Cerebellar nuclear complex (tissue), 1 donor: ENCODE measurements at regions not wholly inside any gene's neighbourhood (a gene's known extent, or its start where the extent isn't known, plus 50 kb on each side); places are given as distances from the start of the nearest gene placed in this dataset.

Experiments used
- DNase-seq, 2 experiments: peaks; one replicate each; lab custom pipeline; 2025; lab: John Stamatoyannopoulos, UW

DNA sequence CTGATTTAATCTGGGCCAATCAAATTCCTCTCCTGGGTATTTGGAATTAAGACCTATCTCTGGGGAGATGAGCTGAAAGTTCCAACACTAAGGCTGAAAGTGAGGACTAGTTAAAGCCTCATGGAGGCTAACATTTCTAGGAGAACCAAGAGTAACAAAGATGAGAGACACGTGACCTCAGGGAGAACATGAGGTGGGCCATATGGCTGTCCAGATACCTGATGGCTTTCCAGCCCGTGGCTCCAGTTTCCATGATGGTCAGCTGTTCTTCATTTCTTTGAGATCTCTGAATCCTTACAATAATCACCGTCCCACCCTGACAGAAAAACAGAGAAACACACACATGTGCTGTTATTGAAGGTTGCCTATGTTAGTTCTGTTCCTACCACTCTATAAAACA, 66.1 kb downstream of the LEPR start:
- no peak for DNase-seq

- DNase-seq, result no peak
These were observed 69.0 kb downstream of the LEPR start for GRCh38 chr1:65489481-65489880.

DNA sequence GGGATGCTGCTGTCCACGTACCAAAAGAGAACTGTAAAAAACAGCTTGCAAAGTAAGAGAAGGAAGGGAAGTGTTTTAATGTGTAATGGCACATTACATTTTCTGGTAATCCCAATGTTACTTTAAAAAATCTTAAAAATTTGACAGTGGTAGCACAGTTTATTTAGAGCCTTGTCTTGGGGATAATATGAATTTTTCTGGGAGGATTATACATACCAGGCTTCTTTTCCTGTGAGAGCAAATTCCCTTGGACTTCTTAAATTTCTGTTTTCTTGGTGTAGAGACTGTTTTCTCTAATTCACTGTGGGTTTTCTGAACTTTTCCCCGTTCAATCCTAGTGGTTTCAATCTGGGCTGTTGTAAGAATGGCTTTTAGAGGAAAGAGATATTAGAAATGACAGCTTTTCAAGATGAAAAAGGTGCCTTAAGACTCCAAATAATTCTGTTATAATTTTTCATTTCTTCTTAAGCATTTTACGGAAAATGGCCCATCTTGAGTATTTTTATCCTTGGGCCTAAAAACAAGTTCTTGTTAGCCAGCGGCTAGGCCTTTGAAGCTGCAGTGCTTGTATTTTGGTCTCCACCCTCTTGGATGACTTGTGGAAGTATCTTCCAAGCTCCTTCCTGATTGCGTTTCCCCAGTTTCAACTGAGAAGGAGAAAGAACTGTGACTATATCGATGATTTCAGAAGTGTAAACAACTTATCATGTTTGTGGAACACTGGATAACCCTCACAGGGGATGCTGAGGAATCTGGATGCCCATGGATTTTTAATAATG, 70.0 kb downstream of the LEPR start:
- no peak for DNase-seq

- no peak for DNase-seq
These were observed 71.0 kb downstream of the LEPR start for GRCh38 chr1:65491472-65491871.

GRCh38 chr1:65493802-65494201, 73.3 kb downstream of the LEPR start:
- DNase-seq, result no peak

- DNase-seq, result no peak
These were observed 74.2 kb downstream of the LEPR start for GRCh38 chr1:65494671-65495070.

- no peak for DNase-seq
These were observed 74.7 kb downstream of the LEPR start for GRCh38 chr1:65495137-65495536.

GRCh38 chr1:65497256-65497830, 76.9 kb downstream of the LEPR start:
- DNase-seq, result no peak

GRCh38 chr1:65503427-65503826, 83.0 kb downstream of the LEPR start:
- DNase-seq, result no peak

- DNase-seq, result no peak
These were observed 83.8 kb downstream of the LEPR start for GRCh38 chr1:65504263-65504662.

DNA sequence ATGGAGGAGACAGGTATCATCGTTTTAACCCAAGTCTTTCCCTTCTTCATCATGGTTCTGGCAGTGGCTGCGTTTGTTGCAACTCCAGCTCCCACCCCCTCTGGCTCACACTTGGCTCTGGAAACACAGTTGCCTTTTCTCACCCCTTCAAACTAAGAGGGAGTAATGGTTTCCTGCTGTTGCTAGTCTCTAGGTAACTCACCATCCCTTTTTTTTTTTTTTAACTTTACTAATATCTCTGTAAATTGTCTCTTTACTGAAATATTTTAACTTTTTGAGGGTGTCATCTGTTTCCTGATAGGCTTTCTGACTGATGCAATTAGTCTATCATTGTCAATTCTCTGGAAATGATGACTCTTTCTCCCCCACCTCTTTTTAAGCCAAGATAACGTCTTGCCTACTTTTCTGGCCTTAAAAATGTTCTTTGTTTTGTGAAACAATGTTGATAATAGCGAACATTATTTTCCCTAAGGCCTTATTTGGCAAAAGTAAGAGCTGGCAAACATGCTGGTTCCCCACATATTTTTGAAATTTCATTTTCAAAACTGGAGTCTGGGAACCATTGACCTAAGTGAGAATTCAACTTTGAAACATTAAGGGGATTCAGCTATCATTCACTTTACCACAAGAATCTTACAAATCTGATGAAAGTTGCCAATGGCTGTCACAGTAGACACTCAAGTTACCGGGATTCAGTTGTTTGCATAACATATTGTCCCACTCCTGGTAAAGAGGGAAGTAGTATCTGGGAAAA, 85.3 kb downstream of the LEPR start:
- no peak for DNase-seq

- no peak for DNase-seq
These were observed 87.6 kb downstream of the LEPR start for GRCh38 chr1:65508051-65508450.

GRCh38 chr1:65509912-65510680, 89.6 kb downstream of the LEPR start:
- no peak for DNase-seq

- DNase-seq, result no peak
These were observed 90.5 kb downstream of the LEPR start for GRCh38 chr1:65510961-65511360.

- DNase-seq, result no peak
These were observed 91.9 kb downstream of the LEPR start for GRCh38 chr1:65512383-65512782.

- no peak for DNase-seq
These were observed 92.7 kb downstream of the LEPR start for GRCh38 chr1:65512967-65513780.

DNA sequence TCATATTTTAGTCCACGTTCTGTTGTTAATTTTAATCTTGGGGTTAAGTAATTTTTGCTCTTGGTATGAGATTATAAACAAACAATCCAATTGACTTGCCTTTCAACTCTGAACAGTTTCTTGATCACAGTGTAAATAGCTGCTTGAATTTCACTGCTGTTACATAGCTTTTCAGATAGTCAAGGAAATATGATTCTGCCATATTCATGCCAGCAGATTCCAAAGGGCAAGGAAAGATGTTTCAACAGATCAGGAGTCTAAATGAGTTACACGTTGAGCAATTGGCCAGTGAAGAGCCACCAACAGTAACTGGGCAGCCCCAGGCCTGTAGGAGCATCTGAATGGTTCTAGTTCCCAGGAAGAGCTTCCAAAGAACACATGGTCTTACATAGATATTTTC, 93.6 kb downstream of the LEPR start:
- no peak for DNase-seq

- no peak for DNase-seq
These were observed 104.4 kb downstream of the LEPR start for GRCh38 chr1:65524931-65525265.

DNA sequence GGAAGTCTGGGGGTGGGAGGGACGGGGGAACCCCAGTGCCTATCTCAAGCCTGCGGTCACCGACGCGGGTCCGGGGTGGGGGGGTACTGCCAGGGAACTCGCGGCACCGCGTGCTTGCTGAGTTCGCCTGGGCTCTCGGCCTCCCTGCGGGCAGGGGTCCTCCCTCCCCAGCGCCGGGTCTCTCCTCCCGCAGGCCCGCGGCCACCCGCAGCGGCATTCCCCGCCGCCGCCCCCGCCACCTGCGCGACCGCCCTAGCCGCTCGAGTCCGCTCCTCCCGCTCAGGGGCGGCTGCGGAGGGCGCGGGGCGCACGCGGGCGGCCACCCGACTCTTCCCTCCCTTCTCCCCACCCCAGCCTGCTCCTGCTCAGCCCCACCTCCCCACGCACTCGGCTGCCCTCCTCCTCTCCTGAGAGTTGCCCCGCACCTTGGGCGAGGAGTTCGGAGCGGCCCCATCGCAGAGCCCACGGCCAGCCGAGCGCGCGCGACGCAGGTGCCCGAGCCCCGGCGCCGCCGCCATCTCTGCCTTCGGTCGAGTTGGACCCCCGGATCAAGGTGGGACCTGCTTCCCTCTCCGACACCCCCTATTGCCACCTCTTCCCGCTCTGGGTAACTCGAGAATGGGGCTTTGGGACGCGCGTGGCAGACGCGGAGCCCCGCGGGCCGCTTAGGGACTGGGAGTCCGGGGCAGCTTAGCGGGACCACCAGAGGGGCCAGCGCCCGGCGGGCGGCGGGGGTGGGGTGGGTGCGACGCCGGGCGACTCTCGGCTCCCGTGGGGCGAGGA, 105.0 kb downstream of the LEPR start:
- no peak for DNase-seq

- DNase-seq, result no peak
These were observed 105.6 kb downstream of the LEPR start for GRCh38 chr1:65526049-65526556.

GRCh38 chr1:65527190-65527589, 106.7 kb downstream of the LEPR start:
- no peak for DNase-seq
